Astrocyte (in vitro differentiated cells and primary cell): ENCODE measurements at regions not wholly inside any gene's neighbourhood (a gene's known extent, or its start where the extent isn't known, plus 50 kb on each side); places are given as distances from the start of the nearest gene placed in this dataset.

Experiments
- DNase-seq: peaks from one replicate; pipeline ENCODE4 v3.0.0-alpha.2; 2010; ENCODE audit warnings: low read depth
- FAIRE-seq: peaks from 2 replicates; lab custom pipeline; 2011; peaks lifted over from hg19 to GRCh38; lab: Jason Lieb, UNC
- H2AFZ ChIP-seq: 2 replicates; pipeline ENCODE4 v1.6.0; 2012; ENCODE audit warnings: low read depth, low read length, inconsistent platforms
- H3K27ac ChIP-seq: 2 replicates; pipeline ENCODE4 v1.5.1; 2011; ENCODE audit warnings: low read depth, low read length, inconsistent platforms
- H3K27me3 ChIP-seq: 2 replicates; pipeline ENCODE4 v1.6.0; 2011; ENCODE audit warnings: low read length, inconsistent platforms; ENCODE audit not compliant: insufficient read depth
- H3K36me3 ChIP-seq: 2 replicates; pipeline ENCODE4 v1.5.1; 2011; ENCODE audit warnings: low read length, inconsistent platforms; ENCODE audit not compliant: insufficient read depth
- H3K4me1 ChIP-seq: 2 replicates; pipeline ENCODE4 v1.5.1; 2011; ENCODE audit warnings: low read length, inconsistent platforms; ENCODE audit not compliant: insufficient read depth
- H3K4me2 ChIP-seq: 2 replicates; pipeline ENCODE4 v1.6.0; 2012; ENCODE audit warnings: low read length, inconsistent platforms
- H3K4me3 ChIP-seq: 2 replicates; pipeline ENCODE4 v1.5.1; 2011; ENCODE audit warnings: low read depth, mild to moderate bottlenecking, low read length, inconsistent platforms; ENCODE audit not compliant: insufficient read depth
- H3K79me2 ChIP-seq: 2 replicates; pipeline ENCODE4 v1.6.0; 2012; ENCODE audit warnings: mild to moderate bottlenecking, low read length, inconsistent platforms; ENCODE audit not compliant: insufficient read depth
- H3K9ac ChIP-seq: 2 replicates; pipeline ENCODE4 v1.6.0; 2012; ENCODE audit warnings: mild to moderate bottlenecking, low read length, inconsistent platforms
- H3K9me3 ChIP-seq: 2 replicates; pipeline ENCODE4 v1.5.1; 2012; ENCODE audit warnings: low read depth, mild to moderate bottlenecking, low read length, inconsistent platforms; ENCODE audit not compliant: insufficient read depth
- H4K20me1 ChIP-seq: 2 replicates; pipeline ENCODE4 v1.6.0; 2012; ENCODE audit warnings: low read length, inconsistent platforms; ENCODE audit not compliant: insufficient read depth
- H3K27ac Mint-ChIP-seq: one replicate; pipeline ENCODE4 v1.8.0; 2021; ENCODE audit warnings: mild to moderate bottlenecking, mixed read lengths; ENCODE audit not compliant: unreplicated experiment
- H3K27me3 Mint-ChIP-seq: one replicate; pipeline ENCODE4 v1.8.0; 2021; ENCODE audit warnings: low read depth, mixed read lengths; ENCODE audit not compliant: unreplicated experiment
- H3K36me3 Mint-ChIP-seq: one replicate; pipeline ENCODE4 v1.8.0; 2021; ENCODE audit warnings: low read depth, mixed read lengths; ENCODE audit not compliant: unreplicated experiment
- H3K4me1 Mint-ChIP-seq: one replicate; pipeline ENCODE4 v1.8.0; 2021; ENCODE audit warnings: low read depth, mixed read lengths; ENCODE audit not compliant: unreplicated experiment
- H3K4me3 Mint-ChIP-seq: one replicate; pipeline ENCODE4 v1.8.0; 2021; ENCODE audit warnings: mild to moderate bottlenecking, moderate library complexity, mixed read lengths; ENCODE audit not compliant: unreplicated experiment
- H3K9me3 Mint-ChIP-seq: one replicate; pipeline ENCODE4 v1.8.0; 2021; ENCODE audit warnings: mild to moderate bottlenecking, mixed read lengths; ENCODE audit not compliant: unreplicated experiment
- EZH2 ChIP-seq: IDR thresholded peaks from 2 replicates; pipeline ENCODE4 v1.6.1; 2012; ENCODE audit warnings: mild to moderate bottlenecking, low read length, inconsistent platforms; ENCODE audit not compliant: insufficient read depth
- TF ChIP-seq, protein P1 (sequence below): IDR thresholded peaks from 2 replicates; pipeline ENCODE4 v1.5.1; 2011; ENCODE audit warnings: low read depth, mild to moderate bottlenecking, inconsistent platforms, low read length, moderate library complexity; ENCODE audit not compliant: insufficient read depth

DNA sequence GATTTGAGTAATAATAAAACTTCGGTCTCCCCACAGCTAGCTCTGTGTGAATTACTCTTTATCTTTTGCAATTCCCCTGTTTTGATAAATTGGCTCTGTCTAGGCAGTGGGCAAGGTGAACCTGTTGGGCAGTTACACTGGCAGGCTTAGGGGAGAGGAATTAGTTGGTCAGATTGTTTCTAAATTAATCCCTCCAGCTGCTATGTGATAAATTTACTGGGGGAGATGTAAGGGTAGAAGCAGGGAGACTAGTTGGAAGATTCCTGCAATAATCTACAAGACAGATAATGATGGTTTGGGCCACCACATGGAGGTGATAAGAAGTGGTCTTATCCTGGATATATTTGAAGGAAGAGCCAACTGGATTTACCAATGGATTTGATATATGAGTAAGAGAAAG is 118.5 kb upstream of the TACR1 start:
- H3K27ac Mint-ChIP-seq, result no peak overlapping the region
- no peak overlapping the region for H3K4me3 Mint-ChIP-seq
- no peak for TF ChIP-seq EZH2
- TF ChIP-seq, protein P1, sequence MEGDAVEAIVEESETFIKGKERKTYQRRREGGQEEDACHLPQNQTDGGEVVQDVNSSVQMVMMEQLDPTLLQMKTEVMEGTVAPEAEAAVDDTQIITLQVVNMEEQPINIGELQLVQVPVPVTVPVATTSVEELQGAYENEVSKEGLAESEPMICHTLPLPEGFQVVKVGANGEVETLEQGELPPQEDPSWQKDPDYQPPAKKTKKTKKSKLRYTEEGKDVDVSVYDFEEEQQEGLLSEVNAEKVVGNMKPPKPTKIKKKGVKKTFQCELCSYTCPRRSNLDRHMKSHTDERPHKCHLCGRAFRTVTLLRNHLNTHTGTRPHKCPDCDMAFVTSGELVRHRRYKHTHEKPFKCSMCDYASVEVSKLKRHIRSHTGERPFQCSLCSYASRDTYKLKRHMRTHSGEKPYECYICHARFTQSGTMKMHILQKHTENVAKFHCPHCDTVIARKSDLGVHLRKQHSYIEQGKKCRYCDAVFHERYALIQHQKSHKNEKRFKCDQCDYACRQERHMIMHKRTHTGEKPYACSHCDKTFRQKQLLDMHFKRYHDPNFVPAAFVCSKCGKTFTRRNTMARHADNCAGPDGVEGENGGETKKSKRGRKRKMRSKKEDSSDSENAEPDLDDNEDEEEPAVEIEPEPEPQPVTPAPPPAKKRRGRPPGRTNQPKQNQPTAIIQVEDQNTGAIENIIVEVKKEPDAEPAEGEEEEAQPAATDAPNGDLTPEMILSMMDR, result no peak
- H3K27me3 Mint-ChIP-seq, result peaks cover 2% of the 10 kb centered on the region
- H3K27ac ChIP-seq, result no peak overlapping the region
- DNase-seq (no peak), FAIRE-seq (no peak)
- H3K36me3 Mint-ChIP-seq, result no peaks in the 10 kb centered on the region
- no peak overlapping the region for H3K4me3 ChIP-seq
- H2AFZ ChIP-seq, result no peak overlapping the region
- no peaks in the 10 kb centered on the region for H3K79me2 ChIP-seq
- H3K4me2 ChIP-seq, result no peak overlapping the region
- no peaks in the 10 kb centered on the region for H3K27me3 ChIP-seq
- H3K9me3 ChIP-seq, result no peaks in the 10 kb centered on the region
- no peaks in the 10 kb centered on the region for H3K4me1 ChIP-seq
- H4K20me1 ChIP-seq, result no peaks in the 10 kb centered on the region
- no peaks in the 10 kb centered on the region for H3K36me3 ChIP-seq
- no peaks in the 10 kb centered on the region for H3K9me3 Mint-ChIP-seq
- no peak overlapping the region for H3K9ac ChIP-seq
- H3K4me1 Mint-ChIP-seq, result no peaks in the 10 kb centered on the region

DNA sequence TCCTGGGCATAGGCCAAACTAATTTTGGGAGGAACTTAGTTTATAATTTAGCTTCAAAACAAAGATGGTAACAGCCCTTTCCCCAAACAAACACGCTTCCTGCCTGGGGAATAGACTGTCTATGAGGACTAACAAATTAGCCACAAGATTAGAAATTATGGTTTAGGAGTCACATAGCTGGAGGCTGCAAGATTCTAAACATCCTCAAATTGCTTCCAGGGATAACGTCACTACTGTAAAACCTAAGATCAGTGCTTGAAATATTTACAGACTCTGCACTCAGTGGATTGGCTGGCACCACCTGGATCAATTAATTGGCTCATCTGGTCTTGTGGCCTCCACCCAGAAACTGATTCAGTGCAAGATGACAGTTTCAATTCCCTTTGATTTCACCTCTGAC is 118.0 kb upstream of the TACR1 start:
- TF ChIP-seq, protein P1, result no peak
- no peak for TF ChIP-seq EZH2
- no peak overlapping the region for H3K9ac ChIP-seq
- FAIRE-seq, result no peak
- no peaks in the 10 kb centered on the region for H3K79me2 ChIP-seq
- H3K4me1 Mint-ChIP-seq, result no peaks in the 10 kb centered on the region
- no peak overlapping the region for H3K4me3 Mint-ChIP-seq
- H3K27me3 ChIP-seq, result no peaks in the 10 kb centered on the region
- no peak overlapping the region for H2AFZ ChIP-seq
- DNase-seq, result no peak
- no peak overlapping the region for H3K27ac Mint-ChIP-seq
- H3K9me3 Mint-ChIP-seq, result no peaks in the 10 kb centered on the region
- no peak overlapping the region for H3K4me2 ChIP-seq
- no peaks in the 10 kb centered on the region for H3K4me1 ChIP-seq
- no peaks in the 10 kb centered on the region for H3K9me3 ChIP-seq
- H3K36me3 ChIP-seq, result no peaks in the 10 kb centered on the region
- H3K4me3 ChIP-seq, result no peak overlapping the region
- H3K27me3 Mint-ChIP-seq, result peaks cover 2% of the 10 kb centered on the region
- no peaks in the 10 kb centered on the region for H4K20me1 ChIP-seq
- no peak overlapping the region for H3K27ac ChIP-seq
- no peaks in the 10 kb centered on the region for H3K36me3 Mint-ChIP-seq

DNA sequence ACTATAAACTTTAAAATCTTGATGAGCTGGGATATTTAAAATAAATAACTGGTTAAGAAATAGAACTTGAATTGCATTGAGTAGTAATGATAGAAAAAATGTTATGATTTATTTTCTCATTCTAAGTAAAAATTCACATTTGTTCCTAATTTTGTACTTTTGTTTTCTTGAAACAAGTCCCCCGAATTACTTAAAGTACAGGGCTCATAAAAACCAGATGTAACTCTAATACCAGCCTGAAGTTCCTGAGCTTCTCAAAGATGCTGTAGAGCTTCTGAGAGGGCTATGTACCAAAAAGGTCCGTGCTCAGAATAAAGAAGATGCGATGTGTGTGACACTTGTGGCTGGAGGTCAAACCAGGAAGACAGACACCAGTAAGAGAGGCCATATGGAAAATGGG is 116.1 kb upstream of the TACR1 start:
- H3K36me3 ChIP-seq, result no peaks in the 10 kb centered on the region
- H3K4me3 ChIP-seq, result no peak overlapping the region
- H3K9me3 Mint-ChIP-seq, result no peaks in the 10 kb centered on the region
- H3K9me3 ChIP-seq, result no peaks in the 10 kb centered on the region
- no peak overlapping the region for H3K27ac ChIP-seq
- H3K9ac ChIP-seq, result no peak overlapping the region
- H3K27me3 ChIP-seq, result no peaks in the 10 kb centered on the region
- TF ChIP-seq, protein P1, result no peak
- no peak for TF ChIP-seq EZH2
- H3K27ac Mint-ChIP-seq, result no peak overlapping the region
- H3K4me1 ChIP-seq, result no peaks in the 10 kb centered on the region
- H3K4me3 Mint-ChIP-seq, result no peak overlapping the region
- H3K4me2 ChIP-seq, result no peak overlapping the region
- no peaks in the 10 kb centered on the region for H4K20me1 ChIP-seq
- DNase-seq (no peak), FAIRE-seq (no peak)
- H3K27me3 Mint-ChIP-seq, result peaks cover 2% of the 10 kb centered on the region
- no peaks in the 10 kb centered on the region for H3K79me2 ChIP-seq
- peaks cover 1% of the 10 kb centered on the region for H3K4me1 Mint-ChIP-seq
- no peak overlapping the region for H2AFZ ChIP-seq
- no peaks in the 10 kb centered on the region for H3K36me3 Mint-ChIP-seq
